ENCODE measurements at regions not wholly inside any gene's neighbourhood (a gene's known extent, or its start where the extent isn't known, plus 50 kb on each side); places are given as distances from the start of the nearest gene placed in this dataset.
A peak's percentile ranks its signal among the peaks of the same experiment; 100 is the strongest.

DNA sequence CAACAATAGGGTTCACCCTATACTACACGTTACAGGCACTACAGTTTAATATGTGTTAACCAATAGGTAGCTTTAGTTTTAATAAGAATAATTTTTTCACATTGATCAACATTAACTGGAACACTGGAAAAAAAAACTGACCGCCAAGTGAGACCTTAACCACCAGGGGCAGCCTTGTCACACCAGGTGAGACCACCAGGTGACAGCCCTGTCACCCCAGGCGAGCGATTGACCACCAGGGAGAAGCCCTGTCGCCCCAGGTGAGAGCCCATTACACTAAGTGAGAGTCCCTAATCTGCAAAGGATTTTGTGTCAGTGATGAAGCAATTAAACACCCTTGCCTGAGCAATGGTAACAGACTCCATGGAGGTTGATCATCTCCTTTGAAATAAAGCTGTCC is 75.4 kb upstream of the SYK start:
- no peak overlapping the region for H3K4me3 ChIP-seq
- DNase-seq (ENCODE audit: low read depth in 1 of 2, low spot score in 1 of 2) = peak in 1 of 2 donors; percentile 15

GRCh38 chr9:90724880-90725279 is 76.7 kb upstream of the SYK start:
- Histone ChIP-seq H3K4me1 (ENCODE audit: low read depth) (no peaks in the 10 kb centered on the region), H3K27me3 (no peaks in the 10 kb centered on the region), H3K27ac (no peak overlapping the region), H3K4me3 (no peak overlapping the region), H3K36me3 (no peaks in the 10 kb centered on the region), H3K9me3 (ENCODE audit: low read depth) (no peaks in the 10 kb centered on the region)
- no peak for DNase-seq (ENCODE audit: low read depth in 1 of 2, low spot score in 1 of 2)
- TF ChIP-seq CTCF (IDR thresholded peaks at IDR 0.05; ENCODE audit: low read depth, low read length) = no peak

More for the DNA sequence above, 75.4 kb upstream of the SYK start:
- H3K4me1 ChIP-seq (ENCODE audit: low read depth) = no peaks in the 10 kb centered on the region
- TF ChIP-seq CTCF (IDR thresholded peaks at IDR 0.05; ENCODE audit: low read depth, low read length) = no peak
- H3K9me3 ChIP-seq (ENCODE audit: low read depth) = no peaks in the 10 kb centered on the region
- H3K27me3 ChIP-seq = no peaks in the 10 kb centered on the region
- no peak overlapping the region for H3K27ac ChIP-seq
- H3K36me3 ChIP-seq = no peaks in the 10 kb centered on the region

DNA sequence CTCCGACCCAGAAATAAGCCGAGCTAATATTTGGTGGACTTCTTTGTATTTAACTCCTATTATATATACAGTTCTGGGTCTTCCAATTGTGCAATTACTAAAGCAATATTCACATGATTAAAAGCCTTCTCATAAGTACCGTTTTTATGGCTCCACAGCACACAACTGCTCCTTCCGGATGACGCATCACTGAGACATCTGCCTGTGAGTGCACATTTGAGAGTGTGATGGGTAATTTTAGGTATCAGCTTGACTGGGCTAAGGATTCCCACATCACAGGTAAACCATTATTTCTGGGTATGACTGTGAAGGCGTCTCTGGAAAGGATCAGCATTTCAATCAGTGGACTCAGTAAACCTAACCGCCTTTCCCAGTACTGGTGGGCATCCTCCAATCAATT is 77.5 kb upstream of the SYK start:
- Histone ChIP-seq H3K9me3 (ENCODE audit: low read depth) (no peaks in the 10 kb centered on the region), H3K36me3 (no peaks in the 10 kb centered on the region), H3K4me3 (no peak overlapping the region), H3K27me3 (no peaks in the 10 kb centered on the region), H3K27ac (no peak overlapping the region), H3K4me1 (ENCODE audit: low read depth) (no peaks in the 10 kb centered on the region)
- no peak for DNase-seq (ENCODE audit: low read depth in 1 of 2, low spot score in 1 of 2)
- TF ChIP-seq CTCF (IDR thresholded peaks at IDR 0.05; ENCODE audit: low read depth, low read length) = no peak

- TF ChIP-seq CTCF (IDR thresholded peaks at IDR 0.05; ENCODE audit: low read depth, low read length) = no peak
- Histone ChIP-seq H3K4me3 (no peak overlapping the region), H3K9me3 (ENCODE audit: low read depth) (no peaks in the 10 kb centered on the region), H3K27me3 (no peaks in the 10 kb centered on the region), H3K27ac (no peak overlapping the region), H3K36me3 (no peaks in the 10 kb centered on the region), H3K4me1 (ENCODE audit: low read depth) (no peaks in the 10 kb centered on the region)
- DNase-seq (ENCODE audit: low read depth in 1 of 2, low spot score in 1 of 2) = no peak
Measured at GRCh38 chr9:90722071-90722470, 79.4 kb upstream of the DIRAS2 start.

DNA sequence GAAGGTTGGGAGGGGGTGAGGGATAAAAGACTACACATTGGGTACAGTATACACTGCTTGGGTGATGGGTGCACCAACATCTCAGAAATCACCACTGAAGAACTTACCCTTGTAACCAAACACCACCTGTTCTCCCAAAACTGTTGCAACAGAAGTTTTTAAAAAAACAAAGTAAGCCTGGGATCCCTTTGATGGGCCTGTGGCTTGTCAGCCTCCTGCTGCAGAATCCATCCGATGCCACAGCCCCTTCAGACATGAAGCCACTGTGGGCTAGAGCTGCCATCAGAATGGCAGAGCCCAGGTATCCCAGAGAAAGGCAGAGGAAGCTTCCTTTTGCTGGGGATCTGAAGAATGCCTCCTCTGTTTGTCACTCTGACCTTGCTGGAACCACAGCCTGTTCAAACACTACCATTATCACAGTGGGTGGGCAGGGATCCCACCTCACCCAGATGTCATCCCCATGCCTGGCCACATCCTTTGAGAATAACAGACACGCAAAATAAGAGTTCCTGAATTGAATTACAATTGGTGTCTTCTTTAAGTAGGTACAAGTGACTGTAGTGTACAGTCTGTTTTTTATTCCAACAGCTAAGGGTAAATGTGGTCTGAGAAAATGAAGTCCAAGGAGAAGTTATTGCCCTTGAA is 78.1 kb upstream of the DIRAS2 start:
- Histone ChIP-seq H3K4me1 (ENCODE audit: low read depth) (no peaks in the 10 kb centered on the region), H3K27ac (no peak overlapping the region), H3K4me3 (no peak overlapping the region), H3K27me3 (no peaks in the 10 kb centered on the region), H3K36me3 (no peaks in the 10 kb centered on the region), H3K9me3 (ENCODE audit: low read depth) (no peaks in the 10 kb centered on the region)
- TF ChIP-seq CTCF (IDR thresholded peaks at IDR 0.05; ENCODE audit: low read depth, low read length) = no peak
- no peak for DNase-seq (ENCODE audit: low read depth in 1 of 2, low spot score in 1 of 2)
